Endothelial cell of umbilical vein (primary cell): ENCODE measurements at regions not wholly inside any gene's neighbourhood (a gene's known extent, or its start where the extent isn't known, plus 50 kb on each side); places are given as distances from the start of the nearest gene placed in this dataset.

ENCODE experiments used
- BruUV-seq: library from RNA; stranded (reverse); fragments of 400-500 nt; replicated peaks from 2 replicates; lab custom pipeline; 2021; lab: Mats Ljungman, UMichigan
- CTCF ChIA-PET: fragments of 300-600, 350-600 bp; sonication (Branson Sonifier 250); formaldehyde crosslinking; loops from one replicate; lab custom pipeline; 2021; ENCODE audit warnings: antibody characterized with exemption, inconsistent platforms; lab: Charles Lee
- POLR2A ChIA-PET: fragments of 300-600, 350-600 bp; sonication (Branson Sonifier 250); formaldehyde crosslinking; loops from one replicate; lab custom pipeline; 2021; ENCODE audit warnings: antibody characterized with exemption, inconsistent platforms; lab: Charles Lee
- DNase-seq: peaks from one replicate; pipeline ENCODE4 v3.0.0-alpha.2; 2011; ENCODE audit warnings: low read depth, low spot score
- FAIRE-seq: peaks from 2 replicates; lab custom pipeline; 2011; peaks lifted over from hg19 to GRCh38; lab: Jason Lieb, UNC
- H2AFZ ChIP-seq: 2 replicates; pipeline ENCODE4 v1.6.0; 2012; ENCODE audit warnings: low read depth, low read length, control low read depth, inconsistent platforms
- H3K27ac ChIP-seq: 2 replicates; pipeline ENCODE4 v1.5.1; 2011; ENCODE audit warnings: low read depth, mild to moderate bottlenecking, control low read depth, low read length, moderate library complexity; ENCODE audit not compliant: insufficient read depth
- H3K27me3 ChIP-seq, 2 experiments: 2 replicates each; pipeline versions ENCODE4 v1.6.0 to v1.6.1; 2011; ENCODE audit warnings: low read length in 2 of 2, mixed read lengths in 1 of 2; ENCODE audit not compliant: control insufficient read depth in 2 of 2, insufficient read depth in 2 of 2
- H3K36me3 ChIP-seq, 2 experiments: 2 replicates in 1 of 2; 3 replicates in 1 of 2; pipeline ENCODE4 v1.5.1; 2011; ENCODE audit warnings: low read length in 2 of 2, mild to moderate bottlenecking in 1 of 2, moderate library complexity in 1 of 2; ENCODE audit not compliant: control insufficient read depth in 2 of 2, insufficient read depth in 2 of 2; ENCODE audit errors: extremely low read depth in 1 of 2
- H3K4me1 ChIP-seq: 3 replicates; pipeline ENCODE4 v1.5.1; 2011; ENCODE audit warnings: mild to moderate bottlenecking, low read length; ENCODE audit not compliant: control insufficient read depth, insufficient read depth; ENCODE audit errors: extremely low read depth
- H3K4me2 ChIP-seq: 2 replicates; pipeline ENCODE4 v1.6.1; 2011; ENCODE audit warnings: low read length, control low read depth, mixed read lengths; ENCODE audit not compliant: insufficient read depth
- H3K4me3 ChIP-seq, 3 experiments: fragments of 200-600 bp in 1 of 3; sonication (generic), shearing (Covaris generic) in 1 of 3; replicated peaks in 1 of 3; 2 replicates each; pipeline ENCODE4 v1.5.1; 2011 to 2016; ENCODE audit warnings: control low read depth in 3 of 3, low read length in 3 of 3, mild to moderate bottlenecking in 2 of 3, inconsistent platforms in 1 of 3, low read depth in 1 of 3, moderate library complexity in 1 of 3; ENCODE audit not compliant: insufficient read depth in 1 of 3
- H3K79me2 ChIP-seq: 2 replicates; pipeline ENCODE4 v1.6.0; 2012; ENCODE audit warnings: low read length, inconsistent platforms; ENCODE audit not compliant: control insufficient read depth, insufficient read depth
- H3K9ac ChIP-seq: replicated peaks from 2 replicates; pipeline ENCODE3; 2011; ENCODE audit warnings: low read length, control low read depth; ENCODE audit not compliant: insufficient read depth; ENCODE audit errors: extremely low read depth
- H3K9me1 ChIP-seq: replicated peaks from 3 replicates; pipeline ENCODE4 v1.6.0; 2011; ENCODE audit warnings: mild to moderate bottlenecking, low read length; ENCODE audit not compliant: control insufficient read depth, insufficient read depth; ENCODE audit errors: extremely low read depth
- H3K9me3 ChIP-seq: replicated peaks from 2 replicates; pipeline ENCODE4 v1.5.1; 2012; ENCODE audit warnings: low read length, inconsistent platforms; ENCODE audit not compliant: control insufficient read depth, insufficient read depth
- H4K20me1 ChIP-seq: replicated peaks from 2 replicates; pipeline ENCODE3; 2011; ENCODE audit warnings: mild to moderate bottlenecking, low read length; ENCODE audit not compliant: control insufficient read depth, insufficient read depth; ENCODE audit errors: extremely low read depth
- EZH2 ChIP-seq: IDR thresholded peaks from 2 replicates; pipeline ENCODE4 v1.6.1; 2012; ENCODE audit warnings: borderline replicate concordance, low read depth, mild to moderate bottlenecking, moderate library complexity, low read length, inconsistent platforms; ENCODE audit not compliant: severe bottlenecking
- FOS ChIP-seq: IDR thresholded peaks from 2 replicates; pipeline ENCODE4 v1.6.1; 2011; ENCODE audit warnings: mild to moderate bottlenecking, low read length, moderate library complexity, borderline replicate concordance; ENCODE audit not compliant: insufficient read depth
- GATA2 ChIP-seq: IDR thresholded peaks from 2 replicates; pipeline ENCODE4 v1.7.0; 2011; ENCODE audit warnings: low read depth, mild to moderate bottlenecking, moderate library complexity, mixed read lengths, low read length; ENCODE audit not compliant: insufficient read length, insufficient read depth
- JUN ChIP-seq: IDR thresholded peaks from 2 replicates; pipeline ENCODE4 v1.6.1; 2011; ENCODE audit warnings: borderline replicate concordance, low read depth; ENCODE audit not compliant: insufficient read length, insufficient read depth
- MYC ChIP-seq: IDR thresholded peaks from one replicate; pipeline ENCODE4 v1.6.1; 2011; ENCODE audit warnings: mild to moderate bottlenecking, low read depth, low read length
- POLR2A ChIP-seq: IDR thresholded peaks from 2 replicates; pipeline ENCODE4 v1.6.1; 2012; ENCODE audit warnings: low read depth, mild to moderate bottlenecking, control low read depth, low read length
- POLR2AphosphoS5 ChIP-seq: IDR thresholded peaks from 2 replicates; pipeline ENCODE4 v1.6.1; 2012; ENCODE audit warnings: low read depth, mild to moderate bottlenecking, control low read depth, low read length, moderate library complexity; ENCODE audit not compliant: insufficient read depth
- dilution Hi-C: fragments of 300-500 bp; cut with MboI; formaldehyde crosslinking; loops from one replicate; pipeline ENCODE4 v1.15.0; 2019; ENCODE audit warnings: low sequenced_read_pairs; ENCODE audit not compliant: extremely low pct_ligation_motif_present
- intact Hi-C: fragments of 100-400 bp; cut with micrococcal nuclease; formaldehyde crosslinking; loops from one replicate; pipeline ENCODE4 v1.10.0; 2022
- TF ChIP-seq, protein P1 (sequence below), 2 donors: IDR thresholded peaks; 1 replicate in 1 of 2; 2 replicates in 1 of 2; pipeline ENCODE4 v1.5.1; 2011; ENCODE audit warnings: low read length in 2 of 2, mild to moderate bottlenecking in 2 of 2, moderate library complexity in 2 of 2, control low read depth in 1 of 2, inconsistent platforms in 1 of 2, low read depth in 1 of 2; ENCODE audit not compliant: insufficient read depth in 1 of 2; ENCODE audit errors: extremely low read depth in 1 of 2
- TF ChIP-seq, protein P2 (sequence below): IDR thresholded peaks from 2 replicates; pipeline ENCODE4 v1.6.1; 2011; ENCODE audit not compliant: insufficient read depth, insufficient read length

DNA sequence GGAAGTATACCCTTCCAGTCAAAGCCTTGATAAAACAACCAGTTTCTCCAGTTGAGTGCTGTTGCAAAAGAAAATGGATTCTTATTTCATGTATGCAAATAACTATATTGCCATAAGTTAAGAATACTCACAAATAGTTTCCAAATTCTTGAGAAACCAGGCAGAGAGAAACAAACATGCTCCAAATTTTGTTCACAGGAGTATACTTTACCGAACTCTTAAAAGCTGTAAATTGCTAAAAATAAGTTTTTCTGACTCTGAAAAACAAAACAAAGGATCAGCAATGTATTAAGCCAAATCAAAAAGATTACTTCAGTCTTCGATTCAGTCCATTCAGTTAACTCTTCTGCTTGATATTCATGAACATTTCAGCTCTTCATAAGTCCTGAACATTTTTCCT lies 646.5 kb downstream of the MCTP2 start:
- no peak overlapping the region for H3K9ac ChIP-seq
- no peaks in the 10 kb centered on the region for H3K4me1 ChIP-seq
- ChIA-PET POLR2A (no interaction called here), CTCF (no interaction called here)
- H3K9me1 ChIP-seq = no peaks in the 10 kb centered on the region
- FAIRE-seq (no peak), DNase-seq (no peak)
- no peak overlapping the region for H3K27ac ChIP-seq
- no peaks in the 10 kb centered on the region for H3K36me3 ChIP-seq
- intact Hi-C loops = no loop called here
- H3K27me3 ChIP-seq = no peaks in the 10 kb centered on the region
- TF ChIP-seq JUN (no peak), POLR2AphosphoS5 (no peak), POLR2A (no peak), EZH2 (no peak), GATA2 (no peak), MYC (no peak), FOS (no peak)
- TF ChIP-seq, protein P1, sequence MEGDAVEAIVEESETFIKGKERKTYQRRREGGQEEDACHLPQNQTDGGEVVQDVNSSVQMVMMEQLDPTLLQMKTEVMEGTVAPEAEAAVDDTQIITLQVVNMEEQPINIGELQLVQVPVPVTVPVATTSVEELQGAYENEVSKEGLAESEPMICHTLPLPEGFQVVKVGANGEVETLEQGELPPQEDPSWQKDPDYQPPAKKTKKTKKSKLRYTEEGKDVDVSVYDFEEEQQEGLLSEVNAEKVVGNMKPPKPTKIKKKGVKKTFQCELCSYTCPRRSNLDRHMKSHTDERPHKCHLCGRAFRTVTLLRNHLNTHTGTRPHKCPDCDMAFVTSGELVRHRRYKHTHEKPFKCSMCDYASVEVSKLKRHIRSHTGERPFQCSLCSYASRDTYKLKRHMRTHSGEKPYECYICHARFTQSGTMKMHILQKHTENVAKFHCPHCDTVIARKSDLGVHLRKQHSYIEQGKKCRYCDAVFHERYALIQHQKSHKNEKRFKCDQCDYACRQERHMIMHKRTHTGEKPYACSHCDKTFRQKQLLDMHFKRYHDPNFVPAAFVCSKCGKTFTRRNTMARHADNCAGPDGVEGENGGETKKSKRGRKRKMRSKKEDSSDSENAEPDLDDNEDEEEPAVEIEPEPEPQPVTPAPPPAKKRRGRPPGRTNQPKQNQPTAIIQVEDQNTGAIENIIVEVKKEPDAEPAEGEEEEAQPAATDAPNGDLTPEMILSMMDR (IDR thresholded peaks at IDR 0.05; ENCODE audit: extremely low read depth in 1 of 2, insufficient read depth in 1 of 2, low read depth in 1 of 2, low read length in 2 of 2) = no peak
- TF ChIP-seq, protein P2, sequence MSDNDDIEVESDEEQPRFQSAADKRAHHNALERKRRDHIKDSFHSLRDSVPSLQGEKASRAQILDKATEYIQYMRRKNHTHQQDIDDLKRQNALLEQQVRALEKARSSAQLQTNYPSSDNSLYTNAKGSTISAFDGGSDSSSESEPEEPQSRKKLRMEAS = no peak
- no peak overlapping the region for H3K4me3 ChIP-seq
- no peaks in the 10 kb centered on the region for H3K9me3 ChIP-seq
- no TSS peak for BruUV-seq
- dilution Hi-C loops = no loop called here
- H4K20me1 ChIP-seq = no peaks in the 10 kb centered on the region
- no peaks in the 10 kb centered on the region for H3K79me2 ChIP-seq
- no peak overlapping the region for H2AFZ ChIP-seq
- no peak overlapping the region for H3K4me2 ChIP-seq
